WTC11 (cell line): ENCODE measurements at regions not wholly inside any gene's neighbourhood (a gene's known extent, or its start where the extent isn't known, plus 50 kb on each side); places are given as distances from the start of the nearest gene placed in this dataset.

Source experiments
- ATAC-seq: fragments of 200-7000 bp; cut with Tn5 transposase; 2 replicates; pipeline ENCODE4 v1.10.0; 2021; ENCODE audit warnings: mild to moderate bottlenecking, moderate library complexity
- CTCF ChIA-PET: fragments of 300-600 bp; sonication (Branson Sonifier 250); formaldehyde crosslinking; loops from one replicate; lab custom pipeline; 2021; ENCODE audit warnings: antibody characterized with exemption; lab: Charles Lee
- POLR2A ChIA-PET: fragments of 350-600 bp; sonication (Branson Sonifier 250); formaldehyde crosslinking; loops from one replicate; lab custom pipeline; 2021; ENCODE audit warnings: antibody characterized with exemption; lab: Charles Lee
- DNase-seq: peaks from one replicate; pipeline ENCODE4 v3.0.0; 2021; ENCODE audit warnings: low spot score
- H3K27ac Mint-ChIP-seq: 2 replicates; pipeline ENCODE4 v1.8.0; 2021; ENCODE audit warnings: mixed read lengths
- H3K27me3 Mint-ChIP-seq: 2 replicates; pipeline ENCODE4 v1.8.0; 2021; ENCODE audit warnings: low read depth, mild to moderate bottlenecking, moderate library complexity, mixed read lengths
- H3K36me3 Mint-ChIP-seq: 2 replicates; pipeline ENCODE4 v1.8.0; 2021; ENCODE audit warnings: mixed read lengths
- H3K4me1 Mint-ChIP-seq: 2 replicates; pipeline ENCODE4 v1.8.0; 2022; ENCODE audit warnings: mixed read lengths
- H3K4me3 Mint-ChIP-seq: 2 replicates; pipeline ENCODE4 v1.8.0; 2021; ENCODE audit warnings: mild to moderate bottlenecking, moderate library complexity, mixed read lengths
- H3K9me3 Mint-ChIP-seq: 2 replicates; pipeline ENCODE4 v1.8.0; 2021; ENCODE audit warnings: mixed read lengths
- ETV6 ChIP-seq: sonication (generic); formaldehyde crosslinking; IDR thresholded peaks from 2 replicates; pipeline ENCODE4 v1.8.1; 2022; ENCODE audit warnings: mild to moderate bottlenecking, missing genetic modification reagents
- TEAD4 ChIP-seq: sonication (generic); formaldehyde crosslinking; IDR thresholded peaks from 2 replicates; pipeline ENCODE4 v1.8.0; 2022; ENCODE audit warnings: mild to moderate bottlenecking, missing genetic modification reagents
- ZNF121 ChIP-seq: sonication (generic); formaldehyde crosslinking; IDR thresholded peaks from 2 replicates; pipeline ENCODE4 v1.8.0; 2023; ENCODE audit warnings: missing genetic modification reagents
- ZNF138 ChIP-seq: sonication (generic); formaldehyde crosslinking; conservative IDR thresholded peaks from 2 replicates; pipeline ENCODE4 v1.8.1; 2022; ENCODE audit warnings: mild to moderate bottlenecking, moderate library complexity, missing genetic modification reagents
- ZNF232 ChIP-seq: sonication (generic); formaldehyde crosslinking; IDR thresholded peaks from 2 replicates; pipeline ENCODE4 v1.8.0; 2022; ENCODE audit warnings: mild to moderate bottlenecking, missing genetic modification reagents
- ZNF671 ChIP-seq: fragments of 250-450 bp; sonication (Bioruptor Pico); IDR thresholded peaks from 2 replicates; pipeline ENCODE4 v1.8.0; 2021; ENCODE audit warnings: mild to moderate bottlenecking
- TF ChIP-seq, protein P1 (sequence below): sonication (generic); formaldehyde crosslinking; conservative IDR thresholded peaks from 2 replicates; pipeline ENCODE4 v1.8.1; 2023; ENCODE audit warnings: mild to moderate bottlenecking, low read depth, missing genetic modification reagents, moderate library complexity
- TF ChIP-seq, protein P2 (sequence below): fragments of 250-450 bp; sonication (Bioruptor Pico); conservative IDR thresholded peaks from 2 replicates; pipeline ENCODE4 v1.9.0; 2021; ENCODE audit warnings: mild to moderate bottlenecking
- TF ChIP-seq, protein P3 (sequence below): sonication (generic); formaldehyde crosslinking; IDR thresholded peaks from 2 replicates; pipeline ENCODE4 v1.8.1; 2023; ENCODE audit warnings: mild to moderate bottlenecking, missing genetic modification reagents, moderate library complexity
- TF ChIP-seq, protein P4 (sequence below): sonication (generic); formaldehyde crosslinking; IDR thresholded peaks from 2 replicates; pipeline ENCODE4 v1.8.1; 2022; ENCODE audit warnings: low read depth, mild to moderate bottlenecking, moderate library complexity, missing genetic modification reagents, borderline replicate concordance
- TF ChIP-seq, protein P5 (sequence below): fragments of 250-450 bp; sonication (Bioruptor Pico); IDR thresholded peaks from 2 replicates; pipeline ENCODE4 v1.9.0; 2021; ENCODE audit warnings: moderate library complexity, mild to moderate bottlenecking, inconsistent platforms, borderline replicate concordance
- TF ChIP-seq, protein P6 (sequence below): fragments of 250-450 bp; sonication (Bioruptor Pico); IDR thresholded peaks from 2 replicates; pipeline ENCODE4 v1.9.0; 2021; ENCODE audit warnings: mild to moderate bottlenecking
- TF ChIP-seq, protein P7 (sequence below): sonication (generic); formaldehyde crosslinking; IDR thresholded peaks from 2 replicates; pipeline ENCODE4 v1.8.1; 2023; ENCODE audit warnings: mild to moderate bottlenecking, missing genetic modification reagents, borderline replicate concordance
- TF ChIP-seq, protein P8 (sequence below): sonication (generic); formaldehyde crosslinking; IDR thresholded peaks from 2 replicates; pipeline ENCODE4 v1.8.0; 2022; ENCODE audit warnings: mild to moderate bottlenecking, missing genetic modification reagents
- TF ChIP-seq, protein P9 (sequence below): sonication (generic); formaldehyde crosslinking; IDR thresholded peaks from 2 replicates; pipeline ENCODE4 v1.8.1; 2023; ENCODE audit warnings: mild to moderate bottlenecking, moderate library complexity, missing genetic modification reagents
- TF ChIP-seq, protein P10 (sequence below): sonication (generic); formaldehyde crosslinking; IDR thresholded peaks from 2 replicates; pipeline ENCODE4 v1.8.1; 2022; ENCODE audit warnings: low read depth, missing genetic modification reagents, borderline replicate concordance

DNA sequence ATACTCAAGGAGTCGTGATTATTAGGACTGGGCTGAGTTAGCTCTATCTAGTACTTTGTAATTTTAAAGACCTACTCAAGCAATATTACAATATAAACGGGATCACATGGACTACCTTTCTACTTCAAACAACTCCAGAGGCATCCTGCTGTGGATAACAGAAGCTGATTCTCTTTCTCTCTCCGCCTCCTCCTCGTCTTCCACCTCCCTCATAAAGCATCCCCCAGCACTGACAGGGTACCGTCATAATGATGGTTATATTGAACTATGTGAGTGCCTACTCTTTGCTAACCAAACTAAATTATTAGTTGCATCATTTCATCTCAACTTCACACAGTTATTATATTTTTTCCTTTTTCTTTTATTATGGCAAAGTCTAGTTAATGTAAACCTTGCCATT lies 165.4 kb upstream of the FOXF1 start (continued):
- TF ChIP-seq, protein P1, sequence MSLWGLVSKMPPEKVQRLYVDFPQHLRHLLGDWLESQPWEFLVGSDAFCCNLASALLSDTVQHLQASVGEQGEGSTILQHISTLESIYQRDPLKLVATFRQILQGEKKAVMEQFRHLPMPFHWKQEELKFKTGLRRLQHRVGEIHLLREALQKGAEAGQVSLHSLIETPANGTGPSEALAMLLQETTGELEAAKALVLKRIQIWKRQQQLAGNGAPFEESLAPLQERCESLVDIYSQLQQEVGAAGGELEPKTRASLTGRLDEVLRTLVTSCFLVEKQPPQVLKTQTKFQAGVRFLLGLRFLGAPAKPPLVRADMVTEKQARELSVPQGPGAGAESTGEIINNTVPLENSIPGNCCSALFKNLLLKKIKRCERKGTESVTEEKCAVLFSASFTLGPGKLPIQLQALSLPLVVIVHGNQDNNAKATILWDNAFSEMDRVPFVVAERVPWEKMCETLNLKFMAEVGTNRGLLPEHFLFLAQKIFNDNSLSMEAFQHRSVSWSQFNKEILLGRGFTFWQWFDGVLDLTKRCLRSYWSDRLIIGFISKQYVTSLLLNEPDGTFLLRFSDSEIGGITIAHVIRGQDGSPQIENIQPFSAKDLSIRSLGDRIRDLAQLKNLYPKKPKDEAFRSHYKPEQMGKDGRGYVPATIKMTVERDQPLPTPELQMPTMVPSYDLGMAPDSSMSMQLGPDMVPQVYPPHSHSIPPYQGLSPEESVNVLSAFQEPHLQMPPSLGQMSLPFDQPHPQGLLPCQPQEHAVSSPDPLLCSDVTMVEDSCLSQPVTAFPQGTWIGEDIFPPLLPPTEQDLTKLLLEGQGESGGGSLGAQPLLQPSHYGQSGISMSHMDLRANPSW (CRISPR knock-in tag): no peak
- TF ChIP-seq, protein P2, sequence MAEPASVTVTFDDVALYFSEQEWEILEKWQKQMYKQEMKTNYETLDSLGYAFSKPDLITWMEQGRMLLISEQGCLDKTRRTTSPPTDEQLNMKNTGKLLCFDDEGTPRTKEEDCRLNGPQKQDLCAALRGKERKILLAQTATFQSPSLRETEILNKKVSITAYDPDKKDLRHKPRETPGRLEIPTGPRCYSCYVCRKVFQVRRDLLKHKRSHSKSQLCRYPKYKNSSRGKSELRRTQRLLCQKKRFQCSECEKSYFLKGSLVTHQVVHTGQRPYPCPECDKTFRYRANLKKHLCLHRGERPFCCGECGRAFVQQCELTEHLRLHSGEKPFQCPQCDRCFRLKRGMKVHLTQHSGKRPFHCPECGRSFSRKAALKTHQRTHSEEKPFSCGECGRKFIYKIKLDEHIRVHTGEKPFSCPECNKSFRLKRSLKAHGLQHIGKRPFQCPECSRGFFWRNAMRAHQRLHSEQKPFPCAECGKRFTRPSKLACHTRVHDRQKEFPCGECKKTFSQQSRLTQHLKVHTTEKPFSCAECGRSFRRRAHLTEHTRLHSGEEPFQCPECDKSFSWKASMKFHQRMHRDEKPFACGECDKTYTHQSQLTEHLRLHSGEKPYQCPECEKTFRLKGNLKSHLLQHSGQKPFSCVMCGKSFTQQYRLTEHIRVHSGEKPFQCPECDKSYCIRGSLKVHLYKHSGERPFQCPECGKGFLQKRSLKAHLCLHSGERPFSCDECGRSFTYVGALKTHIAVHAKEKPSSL (CRISPR knock-in tag): no peak
- TF ChIP-seq, protein P3, sequence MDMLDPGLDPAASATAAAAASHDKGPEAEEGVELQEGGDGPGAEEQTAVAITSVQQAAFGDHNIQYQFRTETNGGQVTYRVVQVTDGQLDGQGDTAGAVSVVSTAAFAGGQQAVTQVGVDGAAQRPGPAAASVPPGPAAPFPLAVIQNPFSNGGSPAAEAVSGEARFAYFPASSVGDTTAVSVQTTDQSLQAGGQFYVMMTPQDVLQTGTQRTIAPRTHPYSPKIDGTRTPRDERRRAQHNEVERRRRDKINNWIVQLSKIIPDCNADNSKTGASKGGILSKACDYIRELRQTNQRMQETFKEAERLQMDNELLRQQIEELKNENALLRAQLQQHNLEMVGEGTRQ (CRISPR knock-in tag): no peak
- TF ChIP-seq, protein P4, sequence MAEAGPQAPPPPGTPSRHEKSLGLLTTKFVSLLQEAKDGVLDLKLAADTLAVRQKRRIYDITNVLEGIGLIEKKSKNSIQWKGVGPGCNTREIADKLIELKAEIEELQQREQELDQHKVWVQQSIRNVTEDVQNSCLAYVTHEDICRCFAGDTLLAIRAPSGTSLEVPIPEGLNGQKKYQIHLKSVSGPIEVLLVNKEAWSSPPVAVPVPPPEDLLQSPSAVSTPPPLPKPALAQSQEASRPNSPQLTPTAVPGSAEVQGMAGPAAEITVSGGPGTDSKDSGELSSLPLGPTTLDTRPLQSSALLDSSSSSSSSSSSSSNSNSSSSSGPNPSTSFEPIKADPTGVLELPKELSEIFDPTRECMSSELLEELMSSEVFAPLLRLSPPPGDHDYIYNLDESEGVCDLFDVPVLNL (CRISPR knock-in tag): no peak
- TF ChIP-seq, protein P5, sequence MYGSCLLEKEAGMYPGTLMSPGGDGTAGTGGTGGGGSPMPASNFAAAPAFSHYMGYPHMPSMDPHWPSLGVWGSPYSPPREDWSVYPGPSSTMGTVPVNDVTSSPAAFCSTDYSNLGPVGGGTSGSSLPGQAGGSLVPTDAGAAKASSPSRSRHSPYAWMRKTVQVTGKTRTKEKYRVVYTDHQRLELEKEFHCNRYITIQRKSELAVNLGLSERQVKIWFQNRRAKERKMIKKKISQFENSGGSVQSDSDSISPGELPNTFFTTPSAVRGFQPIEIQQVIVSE: no peak
- TF ChIP-seq ZNF671: no peak
- TF ChIP-seq, protein P6, sequence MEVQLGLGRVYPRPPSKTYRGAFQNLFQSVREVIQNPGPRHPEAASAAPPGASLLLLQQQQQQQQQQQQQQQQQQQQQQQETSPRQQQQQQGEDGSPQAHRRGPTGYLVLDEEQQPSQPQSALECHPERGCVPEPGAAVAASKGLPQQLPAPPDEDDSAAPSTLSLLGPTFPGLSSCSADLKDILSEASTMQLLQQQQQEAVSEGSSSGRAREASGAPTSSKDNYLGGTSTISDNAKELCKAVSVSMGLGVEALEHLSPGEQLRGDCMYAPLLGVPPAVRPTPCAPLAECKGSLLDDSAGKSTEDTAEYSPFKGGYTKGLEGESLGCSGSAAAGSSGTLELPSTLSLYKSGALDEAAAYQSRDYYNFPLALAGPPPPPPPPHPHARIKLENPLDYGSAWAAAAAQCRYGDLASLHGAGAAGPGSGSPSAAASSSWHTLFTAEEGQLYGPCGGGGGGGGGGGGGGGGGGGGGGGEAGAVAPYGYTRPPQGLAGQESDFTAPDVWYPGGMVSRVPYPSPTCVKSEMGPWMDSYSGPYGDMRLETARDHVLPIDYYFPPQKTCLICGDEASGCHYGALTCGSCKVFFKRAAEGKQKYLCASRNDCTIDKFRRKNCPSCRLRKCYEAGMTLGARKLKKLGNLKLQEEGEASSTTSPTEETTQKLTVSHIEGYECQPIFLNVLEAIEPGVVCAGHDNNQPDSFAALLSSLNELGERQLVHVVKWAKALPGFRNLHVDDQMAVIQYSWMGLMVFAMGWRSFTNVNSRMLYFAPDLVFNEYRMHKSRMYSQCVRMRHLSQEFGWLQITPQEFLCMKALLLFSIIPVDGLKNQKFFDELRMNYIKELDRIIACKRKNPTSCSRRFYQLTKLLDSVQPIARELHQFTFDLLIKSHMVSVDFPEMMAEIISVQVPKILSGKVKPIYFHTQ: no peak
- no peak for TF ChIP-seq ZNF138 (CRISPR knock-in tag)
- TF ChIP-seq ETV6 (CRISPR knock-in tag): no peak
- TF ChIP-seq, protein P7, sequence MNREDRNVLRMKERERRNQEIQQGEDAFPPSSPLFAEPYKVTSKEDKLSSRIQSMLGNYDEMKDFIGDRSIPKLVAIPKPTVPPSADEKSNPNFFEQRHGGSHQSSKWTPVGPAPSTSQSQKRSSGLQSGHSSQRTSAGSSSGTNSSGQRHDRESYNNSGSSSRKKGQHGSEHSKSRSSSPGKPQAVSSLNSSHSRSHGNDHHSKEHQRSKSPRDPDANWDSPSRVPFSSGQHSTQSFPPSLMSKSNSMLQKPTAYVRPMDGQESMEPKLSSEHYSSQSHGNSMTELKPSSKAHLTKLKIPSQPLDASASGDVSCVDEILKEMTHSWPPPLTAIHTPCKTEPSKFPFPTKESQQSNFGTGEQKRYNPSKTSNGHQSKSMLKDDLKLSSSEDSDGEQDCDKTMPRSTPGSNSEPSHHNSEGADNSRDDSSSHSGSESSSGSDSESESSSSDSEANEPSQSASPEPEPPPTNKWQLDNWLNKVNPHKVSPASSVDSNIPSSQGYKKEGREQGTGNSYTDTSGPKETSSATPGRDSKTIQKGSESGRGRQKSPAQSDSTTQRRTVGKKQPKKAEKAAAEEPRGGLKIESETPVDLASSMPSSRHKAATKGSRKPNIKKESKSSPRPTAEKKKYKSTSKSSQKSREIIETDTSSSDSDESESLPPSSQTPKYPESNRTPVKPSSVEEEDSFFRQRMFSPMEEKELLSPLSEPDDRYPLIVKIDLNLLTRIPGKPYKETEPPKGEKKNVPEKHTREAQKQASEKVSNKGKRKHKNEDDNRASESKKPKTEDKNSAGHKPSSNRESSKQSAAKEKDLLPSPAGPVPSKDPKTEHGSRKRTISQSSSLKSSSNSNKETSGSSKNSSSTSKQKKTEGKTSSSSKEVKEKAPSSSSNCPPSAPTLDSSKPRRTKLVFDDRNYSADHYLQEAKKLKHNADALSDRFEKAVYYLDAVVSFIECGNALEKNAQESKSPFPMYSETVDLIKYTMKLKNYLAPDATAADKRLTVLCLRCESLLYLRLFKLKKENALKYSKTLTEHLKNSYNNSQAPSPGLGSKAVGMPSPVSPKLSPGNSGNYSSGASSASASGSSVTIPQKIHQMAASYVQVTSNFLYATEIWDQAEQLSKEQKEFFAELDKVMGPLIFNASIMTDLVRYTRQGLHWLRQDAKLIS (CRISPR knock-in tag): no peak

DNA sequence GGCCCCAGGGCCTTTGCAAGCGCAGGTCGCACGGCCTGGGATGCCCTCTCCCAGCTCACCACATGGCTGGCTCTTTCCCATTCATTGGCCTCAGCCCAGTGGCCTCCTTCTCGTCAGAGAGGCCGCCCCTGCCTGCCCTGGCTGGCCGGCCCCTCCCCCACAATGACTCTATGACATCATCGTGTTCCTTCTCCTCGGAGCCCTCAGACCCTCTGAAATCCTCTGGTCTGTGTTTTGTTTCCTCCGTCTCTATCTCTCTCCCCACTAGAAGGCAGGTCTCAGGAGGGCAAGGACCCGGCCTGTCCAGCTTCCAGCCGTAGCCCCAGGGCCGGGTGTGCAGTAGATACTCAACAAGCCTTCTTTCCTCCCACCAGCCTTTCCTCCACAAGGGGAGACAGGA lies 164.8 kb upstream of the FOXF1 start:
- no peaks in the 10 kb centered on the region for H3K36me3 Mint-ChIP-seq
- TF ChIP-seq, protein P8, sequence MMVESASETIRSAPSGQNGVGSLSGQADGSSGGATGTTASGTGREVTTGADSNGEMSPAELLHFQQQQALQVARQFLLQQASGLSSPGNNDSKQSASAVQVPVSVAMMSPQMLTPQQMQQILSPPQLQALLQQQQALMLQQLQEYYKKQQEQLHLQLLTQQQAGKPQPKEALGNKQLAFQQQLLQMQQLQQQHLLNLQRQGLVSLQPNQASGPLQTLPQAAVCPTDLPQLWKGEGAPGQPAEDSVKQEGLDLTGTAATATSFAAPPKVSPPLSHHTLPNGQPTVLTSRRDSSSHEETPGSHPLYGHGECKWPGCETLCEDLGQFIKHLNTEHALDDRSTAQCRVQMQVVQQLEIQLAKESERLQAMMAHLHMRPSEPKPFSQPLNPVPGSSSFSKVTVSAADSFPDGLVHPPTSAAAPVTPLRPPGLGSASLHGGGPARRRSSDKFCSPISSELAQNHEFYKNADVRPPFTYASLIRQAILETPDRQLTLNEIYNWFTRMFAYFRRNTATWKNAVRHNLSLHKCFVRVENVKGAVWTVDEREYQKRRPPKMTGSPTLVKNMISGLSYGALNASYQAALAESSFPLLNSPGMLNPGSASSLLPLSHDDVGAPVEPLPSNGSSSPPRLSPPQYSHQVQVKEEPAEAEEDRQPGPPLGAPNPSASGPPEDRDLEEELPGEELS (CRISPR knock-in tag): no peak
- TF ChIP-seq TEAD4: no peak
- TF ChIP-seq, protein P9, sequence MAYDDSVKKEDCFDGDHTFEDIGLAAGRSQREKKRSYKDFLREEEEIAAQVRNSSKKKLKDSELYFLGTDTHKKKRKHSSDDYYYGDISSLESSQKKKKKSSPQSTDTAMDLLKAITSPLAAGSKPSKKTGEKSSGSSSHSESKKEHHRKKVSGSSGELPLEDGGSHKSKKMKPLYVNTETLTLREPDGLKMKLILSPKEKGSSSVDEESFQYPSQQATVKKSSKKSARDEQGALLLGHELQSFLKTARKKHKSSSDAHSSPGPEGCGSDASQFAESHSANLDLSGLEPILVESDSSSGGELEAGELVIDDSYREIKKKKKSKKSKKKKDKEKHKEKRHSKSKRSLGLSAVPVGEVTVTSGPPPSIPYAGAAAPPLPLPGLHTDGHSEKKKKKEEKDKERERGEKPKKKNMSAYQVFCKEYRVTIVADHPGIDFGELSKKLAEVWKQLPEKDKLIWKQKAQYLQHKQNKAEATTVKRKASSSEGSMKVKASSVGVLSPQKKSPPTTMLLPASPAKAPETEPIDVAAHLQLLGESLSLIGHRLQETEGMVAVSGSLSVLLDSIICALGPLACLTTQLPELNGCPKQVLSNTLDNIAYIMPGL: no peak
- TF ChIP-seq, protein P10, sequence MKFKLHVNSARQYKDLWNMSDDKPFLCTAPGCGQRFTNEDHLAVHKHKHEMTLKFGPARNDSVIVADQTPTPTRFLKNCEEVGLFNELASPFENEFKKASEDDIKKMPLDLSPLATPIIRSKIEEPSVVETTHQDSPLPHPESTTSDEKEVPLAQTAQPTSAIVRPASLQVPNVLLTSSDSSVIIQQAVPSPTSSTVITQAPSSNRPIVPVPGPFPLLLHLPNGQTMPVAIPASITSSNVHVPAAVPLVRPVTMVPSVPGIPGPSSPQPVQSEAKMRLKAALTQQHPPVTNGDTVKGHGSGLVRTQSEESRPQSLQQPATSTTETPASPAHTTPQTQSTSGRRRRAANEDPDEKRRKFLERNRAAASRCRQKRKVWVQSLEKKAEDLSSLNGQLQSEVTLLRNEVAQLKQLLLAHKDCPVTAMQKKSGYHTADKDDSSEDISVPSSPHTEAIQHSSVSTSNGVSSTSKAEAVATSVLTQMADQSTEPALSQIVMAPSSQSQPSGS (CRISPR knock-in tag): no peak
- TF ChIP-seq ZNF232: no peak
- TF ChIP-seq ZNF121 (CRISPR knock-in tag): no peak

More for the DNA sequence above, 164.8 kb upstream of the FOXF1 start:
- Mint-ChIP-seq H3K27me3 (peaks cover 47% of the 10 kb centered on the region), H3K27ac (no peak overlapping the region), H3K4me1 (peaks cover 63% of the 10 kb centered on the region), H3K9me3 (0 out of 2 replicates have a peak, but pooled peaks cover 3% of the 10 kb centered on the region), H3K4me3 (no peak overlapping the region)
- DNase-seq: no peak
- ChIA-PET CTCF (no interaction called here), POLR2A (no interaction called here)
- no peak for ATAC-seq
